Upper lobe of right lung (tissue), 1 donor: ENCODE measurements at regions not wholly inside any gene's neighbourhood (a gene's known extent, or its start where the extent isn't known, plus 50 kb on each side); places are given as distances from the start of the nearest gene placed in this dataset.

Experiments
- ATAC-seq: fragments of 200-7000 bp; cut with Tn5 transposase; one replicate; pipeline ENCODE4 v1.9.1; 2020; ENCODE audit warnings: mild to moderate bottlenecking, moderate library complexity
- DNase-seq: peaks from one replicate; pipeline ENCODE4 v3.0.0-alpha.2; 2020
- H3K27ac ChIP-seq: fragments of 200-600 bp; one replicate; pipeline ENCODE4 v1.8.0; 2022
- H3K27me3 ChIP-seq: fragments of 200-600 bp; one replicate; pipeline ENCODE4 v1.8.0; 2022; ENCODE audit warnings: mild to moderate bottlenecking
- H3K36me3 ChIP-seq: fragments of 200-600 bp; one replicate; pipeline ENCODE4 v1.8.0; 2022
- H3K4me1 ChIP-seq: fragments of 200-600 bp; one replicate; pipeline ENCODE4 v1.8.0; 2022
- H3K4me3 ChIP-seq: fragments of 200-600 bp; one replicate; pipeline ENCODE4 v1.8.0; 2022; ENCODE audit warnings: mild to moderate bottlenecking
- H3K9me3 ChIP-seq: fragments of 200-600 bp; one replicate; pipeline ENCODE4 v1.8.0; 2022
- CTCF ChIP-seq: fragments of 200-600 bp; IDR thresholded peaks from one replicate; pipeline ENCODE4 v1.8.0; 2022; ENCODE audit warnings: antibody characterized with exemption
- intact Hi-C: fragments of 100-400 bp; cut with DNase I; formaldehyde crosslinking; loops from one replicate; pipeline ENCODE4 v1.11.0; 2022
- donor health status: DM: no; HTN: yes; CAD: no; lungs with severe emphysema.

GRCh38 chrX:15143050-15143824, 126.6 kb downstream of the ASB9 start:
- DNase-seq (peak; percentile 48), ATAC-seq (peak; percentile 76)

GRCh38 chrX:15142084-15142715, 127.7 kb downstream of the ASB9 start:
- DNase-seq = no peak
- Histone ChIP-seq H3K36me3 (no peaks in the 10 kb centered on the region), H3K27me3 (no peaks in the 10 kb centered on the region), H3K4me1 (no peaks in the 10 kb centered on the region), H3K4me3 (no peak overlapping the region), H3K27ac (no peak overlapping the region), H3K9me3 (no peaks in the 10 kb centered on the region)
- intact Hi-C loops = no loop called here
- ATAC-seq = no peak
- no peak for TF ChIP-seq CTCF

More at GRCh38 chrX:15143050-15143824, 126.6 kb downstream of the ASB9 start:
- TF ChIP-seq CTCF = peak; percentile 64
- intact Hi-C loops = no loop called here
- no peaks in the 10 kb centered on the region for H3K9me3 ChIP-seq
- no peaks in the 10 kb centered on the region for H3K4me1 ChIP-seq
- no peak overlapping the region for H3K27ac ChIP-seq
- H3K36me3 ChIP-seq = no peaks in the 10 kb centered on the region
- no peaks in the 10 kb centered on the region for H3K27me3 ChIP-seq
- H3K4me3 ChIP-seq = no peak overlapping the region

GRCh38 chrX:15136795-15137194, 133.1 kb downstream of the ASB9 start:
- ATAC-seq (no peak), DNase-seq (no peak)
- intact Hi-C loops = no loop called here
- Histone ChIP-seq H3K27ac (no peak overlapping the region), H3K27me3 (no peaks in the 10 kb centered on the region), H3K4me3 (no peak overlapping the region), H3K36me3 (no peaks in the 10 kb centered on the region), H3K9me3 (no peaks in the 10 kb centered on the region), H3K4me1 (no peaks in the 10 kb centered on the region)
- TF ChIP-seq CTCF = no peak

GRCh38 chrX:15129412-15129811, 140.5 kb downstream of the ASB9 start:
- TF ChIP-seq CTCF = no peak
- Histone ChIP-seq H3K9me3 (no peaks in the 10 kb centered on the region), H3K4me3 (no peak overlapping the region), H3K4me1 (no peaks in the 10 kb centered on the region), H3K36me3 (no peaks in the 10 kb centered on the region), H3K27ac (no peak overlapping the region), H3K27me3 (no peaks in the 10 kb centered on the region)
- intact Hi-C loops = no loop called here
- ATAC-seq (no peak), DNase-seq (no peak)

- intact Hi-C loops = no loop called here
- Histone ChIP-seq H3K27ac (no peak overlapping the region), H3K9me3 (no peaks in the 10 kb centered on the region), H3K4me1 (no peaks in the 10 kb centered on the region), H3K36me3 (no peaks in the 10 kb centered on the region), H3K4me3 (no peak overlapping the region), H3K27me3 (no peaks in the 10 kb centered on the region)
- DNase-seq = no peak
- ATAC-seq = no peak
- TF ChIP-seq CTCF = no peak
Measured at GRCh38 chrX:15128861-15129260, 141.0 kb downstream of the ASB9 start.
